Neural progenitor cell (in vitro differentiated cells): ENCODE measurements at regions not wholly inside any gene's neighbourhood (a gene's known extent, or its start where the extent isn't known, plus 50 kb on each side); places are given as distances from the start of the nearest gene placed in this dataset.

ENCODE experiments used
- CTCF ChIP-seq: fragments of 200-600 bp; sonication (generic); IDR thresholded peaks from 2 replicates; pipeline ENCODE4 v1.5.1; 2017; ENCODE audit warnings: antibody characterized with exemption, mild to moderate bottlenecking
- EZH2 ChIP-seq: fragments of 200-600 bp; sonication (generic); IDR thresholded peaks from 2 replicates; pipeline ENCODE4 v1.6.1; 2017; ENCODE audit warnings: antibody characterized with exemption, mild to moderate bottlenecking, moderate library complexity
- EZH2phosphoT487 ChIP-seq: fragments of 200-600 bp; sonication (generic); IDR thresholded peaks from 2 replicates; pipeline ENCODE4 v1.6.1; 2017; ENCODE audit warnings: antibody characterized with exemption

GRCh38 chr7:65749518-65749917, 123.4 kb upstream of the VKORC1L1 start:
- no peak for TF ChIP-seq EZH2
- no peak for TF ChIP-seq CTCF
- TF ChIP-seq EZH2phosphoT487 = no peak
